Vagina (tissue), 2 donors: ENCODE measurements at regions not wholly inside any gene's neighbourhood (a gene's known extent, or its start where the extent isn't known, plus 50 kb on each side); places are given as distances from the start of the nearest gene placed in this dataset.

Source experiments
- POLR2A ChIP-seq, 2 donors: fragments of 450-650 bp; IDR thresholded peaks; one replicate each; pipeline ENCODE4 v1.6.1; 2017; ENCODE audit warnings: antibody characterized with exemption in 2 of 2, mild to moderate bottlenecking in 2 of 2, moderate library complexity in 2 of 2
- POLR2AphosphoS5 ChIP-seq, 2 donors: sonication (generic); formaldehyde crosslinking; IDR thresholded peaks; one replicate each; pipeline ENCODE4 v1.9.0; 2017; ENCODE audit warnings: antibody characterized with exemption in 2 of 2, mild to moderate bottlenecking in 2 of 2, low read depth in 1 of 2; ENCODE audit not compliant: insufficient read depth in 1 of 2
- TF ChIP-seq, protein P1 (sequence below), 3 experiments: fragments of 450-650 bp in 2 of 3; fragments of 200-600 bp in 1 of 3; sonication (generic) in 1 of 3; IDR thresholded peaks; one replicate each; pipeline ENCODE4 v1.5.1; 2017 to 2019; ENCODE audit warnings: antibody characterized with exemption in 3 of 3, mild to moderate bottlenecking in 2 of 3, moderate library complexity in 2 of 3

DNA sequence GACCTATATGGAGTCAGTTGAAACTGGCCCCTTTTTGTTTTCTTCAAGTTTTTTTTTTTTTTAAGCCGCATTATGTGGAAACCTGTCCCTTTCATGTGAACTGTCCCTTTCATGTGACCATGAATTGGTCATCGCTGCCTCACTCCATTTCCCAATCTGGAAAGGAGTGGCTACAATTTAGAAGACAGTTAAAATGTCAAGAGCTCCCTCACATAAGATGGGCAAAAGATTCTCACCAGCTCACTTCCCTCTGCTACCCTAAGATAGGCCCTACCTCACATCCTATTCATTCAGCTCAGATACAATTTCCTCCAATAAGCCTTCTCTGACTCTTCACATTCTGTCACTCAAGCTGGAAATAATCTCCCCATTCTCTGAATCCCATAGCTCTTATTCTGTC lies 111.3 kb upstream of the BCL6 start:
- TF ChIP-seq, protein P1, sequence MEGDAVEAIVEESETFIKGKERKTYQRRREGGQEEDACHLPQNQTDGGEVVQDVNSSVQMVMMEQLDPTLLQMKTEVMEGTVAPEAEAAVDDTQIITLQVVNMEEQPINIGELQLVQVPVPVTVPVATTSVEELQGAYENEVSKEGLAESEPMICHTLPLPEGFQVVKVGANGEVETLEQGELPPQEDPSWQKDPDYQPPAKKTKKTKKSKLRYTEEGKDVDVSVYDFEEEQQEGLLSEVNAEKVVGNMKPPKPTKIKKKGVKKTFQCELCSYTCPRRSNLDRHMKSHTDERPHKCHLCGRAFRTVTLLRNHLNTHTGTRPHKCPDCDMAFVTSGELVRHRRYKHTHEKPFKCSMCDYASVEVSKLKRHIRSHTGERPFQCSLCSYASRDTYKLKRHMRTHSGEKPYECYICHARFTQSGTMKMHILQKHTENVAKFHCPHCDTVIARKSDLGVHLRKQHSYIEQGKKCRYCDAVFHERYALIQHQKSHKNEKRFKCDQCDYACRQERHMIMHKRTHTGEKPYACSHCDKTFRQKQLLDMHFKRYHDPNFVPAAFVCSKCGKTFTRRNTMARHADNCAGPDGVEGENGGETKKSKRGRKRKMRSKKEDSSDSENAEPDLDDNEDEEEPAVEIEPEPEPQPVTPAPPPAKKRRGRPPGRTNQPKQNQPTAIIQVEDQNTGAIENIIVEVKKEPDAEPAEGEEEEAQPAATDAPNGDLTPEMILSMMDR (IDR thresholded peaks at IDR 0.05) = no peak
- TF ChIP-seq POLR2AphosphoS5 (IDR thresholded peaks at IDR 0.05; ENCODE audit: insufficient read depth in 1 of 2, low read depth in 1 of 2) = no peak
- TF ChIP-seq POLR2A (IDR thresholded peaks at IDR 0.05) = no peak
